Putamen (tissue), 1 donor: ENCODE measurements at regions not wholly inside any gene's neighbourhood (a gene's known extent, or its start where the extent isn't known, plus 50 kb on each side); places are given as distances from the start of the nearest gene placed in this dataset.
"Not testable (repeated sequence)": the region's sequence is repeated elsewhere in the genome, so short reads cannot be mapped to it uniquely, and the experiment has no call there.

Source experiments
- DNase-seq: peaks from one replicate; pipeline ENCODE4 v3.0.0-alpha.2; 2016; ENCODE audit warnings: low spot score

- DNase-seq = no peak
Measured at GRCh38 chr14:49106741-49107667, 479.2 kb downstream of the RPS29 start.

GRCh38 chr14:49105956-49106355 lies 480.2 kb downstream of the RPS29 start:
- DNase-seq = no peak

- DNase-seq = no peak
Measured at GRCh38 chr14:49105512-49105911, 480.7 kb downstream of the RPS29 start.

GRCh38 chr14:49092345-49092744 lies 493.8 kb downstream of the RPS29 start:
- DNase-seq = no peak

- DNase-seq = no peak
Measured at GRCh38 chr14:49089107-49089506, 497.1 kb downstream of the RPS29 start.

- not testable (repeated sequence) for DNase-seq
Measured at GRCh38 chr14:49073292-49073691, 512.9 kb downstream of the RPS29 start.

- DNase-seq = no peak
Measured at GRCh38 chr14:49058511-49058910, 527.7 kb downstream of the RPS29 start.

GRCh38 chr14:49057838-49058510 lies 528.2 kb downstream of the RPS29 start:
- DNase-seq = no peak

- DNase-seq = no peak
Measured at GRCh38 chr14:49056021-49056420, 530.2 kb downstream of the RPS29 start.

- no peak for DNase-seq
Measured at GRCh38 chr14:49052521-49052920, 533.7 kb downstream of the RPS29 start.

- no peak for DNase-seq
Measured at GRCh38 chr14:49051328-49052060, 534.7 kb downstream of the RPS29 start.

- no peak for DNase-seq
Measured at GRCh38 chr14:49050822-49051221, 535.4 kb downstream of the RPS29 start.

- DNase-seq = no peak
Measured at GRCh38 chr14:49049711-49050110, 536.5 kb downstream of the RPS29 start.

GRCh38 chr14:49044981-49045380 lies 541.2 kb downstream of the RPS29 start:
- DNase-seq = no peak

GRCh38 chr14:49036984-49037516 lies 549.1 kb downstream of the RPS29 start:
- no peak for DNase-seq

- DNase-seq = no peak
Measured at GRCh38 chr14:49036266-49036665, 549.9 kb downstream of the RPS29 start.

GRCh38 chr14:49033131-49033530 lies 553.0 kb downstream of the RPS29 start:
- no peak for DNase-seq

GRCh38 chr14:49031710-49032109 lies 554.5 kb downstream of the RPS29 start:
- not testable (repeated sequence) for DNase-seq

- DNase-seq = no peak
Measured at GRCh38 chr14:49019467-49020115, 566.6 kb downstream of the RPS29 start.

- DNase-seq = no peak
Measured at GRCh38 chr14:49017447-49017846, 568.7 kb downstream of the RPS29 start.

GRCh38 chr14:49016381-49016780 lies 569.8 kb downstream of the RPS29 start:
- no peak for DNase-seq

- DNase-seq = no peak
Measured at GRCh38 chr14:49014476-49014875, 571.7 kb downstream of the RPS29 start.
